ENCODE measurements at regions not wholly inside any gene's neighbourhood (a gene's known extent, or its start where the extent isn't known, plus 50 kb on each side); places are given as distances from the start of the nearest gene placed in this dataset.

GRCh38 chr2:8121022-8121825 lies 560.6 kb upstream of the ID2 start:
- no peak overlapping the region for H3K4me2 ChIP-seq (ENCODE audit: low read depth, low read length)
- TF ChIP-seq EZH2phosphoT487 (IDR thresholded peaks at IDR 0.05; ENCODE audit: low read length) (no peak), EZH2 (optimal IDR thresholded peaks at IDR 0.05; ENCODE audit: low read depth, low read length) (no peak)
- TF ChIP-seq, protein P1, sequence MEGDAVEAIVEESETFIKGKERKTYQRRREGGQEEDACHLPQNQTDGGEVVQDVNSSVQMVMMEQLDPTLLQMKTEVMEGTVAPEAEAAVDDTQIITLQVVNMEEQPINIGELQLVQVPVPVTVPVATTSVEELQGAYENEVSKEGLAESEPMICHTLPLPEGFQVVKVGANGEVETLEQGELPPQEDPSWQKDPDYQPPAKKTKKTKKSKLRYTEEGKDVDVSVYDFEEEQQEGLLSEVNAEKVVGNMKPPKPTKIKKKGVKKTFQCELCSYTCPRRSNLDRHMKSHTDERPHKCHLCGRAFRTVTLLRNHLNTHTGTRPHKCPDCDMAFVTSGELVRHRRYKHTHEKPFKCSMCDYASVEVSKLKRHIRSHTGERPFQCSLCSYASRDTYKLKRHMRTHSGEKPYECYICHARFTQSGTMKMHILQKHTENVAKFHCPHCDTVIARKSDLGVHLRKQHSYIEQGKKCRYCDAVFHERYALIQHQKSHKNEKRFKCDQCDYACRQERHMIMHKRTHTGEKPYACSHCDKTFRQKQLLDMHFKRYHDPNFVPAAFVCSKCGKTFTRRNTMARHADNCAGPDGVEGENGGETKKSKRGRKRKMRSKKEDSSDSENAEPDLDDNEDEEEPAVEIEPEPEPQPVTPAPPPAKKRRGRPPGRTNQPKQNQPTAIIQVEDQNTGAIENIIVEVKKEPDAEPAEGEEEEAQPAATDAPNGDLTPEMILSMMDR (IDR thresholded peaks at IDR 0.05; ENCODE audit: low read length) = no peak
- no peaks in the 10 kb centered on the region for H4K20me1 ChIP-seq (ENCODE audit: insufficient read depth, low read length)
- DNase-seq = no peak
- no peak overlapping the region for H3K9ac ChIP-seq (ENCODE audit: low read length)
- H3K4me1 ChIP-seq (ENCODE audit: low read length) = peaks cover 4% of the 10 kb centered on the region
- no peaks in the 10 kb centered on the region for H3K27me3 ChIP-seq (replicated peaks; ENCODE audit: insufficient read depth, low read length)
- no peaks in the 10 kb centered on the region for H3F3A ChIP-seq (ENCODE audit: insufficient read depth, low read length)
- H2AFZ ChIP-seq (ENCODE audit: low read length) = no peak overlapping the region
- H3K4me3 ChIP-seq (ENCODE audit: low read length) = no peak overlapping the region
- no peaks in the 10 kb centered on the region for H3K36me3 ChIP-seq (replicated peaks; ENCODE audit: insufficient read depth, low read length)
- no peaks in the 10 kb centered on the region for H3K9me3 ChIP-seq (replicated peaks; ENCODE audit: insufficient read depth, low read length)
- no peaks in the 10 kb centered on the region for H3K9me2 ChIP-seq (replicated peaks; ENCODE audit: insufficient read depth, low read length)
- H3K79me2 ChIP-seq (ENCODE audit: low read length) = no peaks in the 10 kb centered on the region
- no peak overlapping the region for H3K27ac ChIP-seq (ENCODE audit: low read length)

DNA sequence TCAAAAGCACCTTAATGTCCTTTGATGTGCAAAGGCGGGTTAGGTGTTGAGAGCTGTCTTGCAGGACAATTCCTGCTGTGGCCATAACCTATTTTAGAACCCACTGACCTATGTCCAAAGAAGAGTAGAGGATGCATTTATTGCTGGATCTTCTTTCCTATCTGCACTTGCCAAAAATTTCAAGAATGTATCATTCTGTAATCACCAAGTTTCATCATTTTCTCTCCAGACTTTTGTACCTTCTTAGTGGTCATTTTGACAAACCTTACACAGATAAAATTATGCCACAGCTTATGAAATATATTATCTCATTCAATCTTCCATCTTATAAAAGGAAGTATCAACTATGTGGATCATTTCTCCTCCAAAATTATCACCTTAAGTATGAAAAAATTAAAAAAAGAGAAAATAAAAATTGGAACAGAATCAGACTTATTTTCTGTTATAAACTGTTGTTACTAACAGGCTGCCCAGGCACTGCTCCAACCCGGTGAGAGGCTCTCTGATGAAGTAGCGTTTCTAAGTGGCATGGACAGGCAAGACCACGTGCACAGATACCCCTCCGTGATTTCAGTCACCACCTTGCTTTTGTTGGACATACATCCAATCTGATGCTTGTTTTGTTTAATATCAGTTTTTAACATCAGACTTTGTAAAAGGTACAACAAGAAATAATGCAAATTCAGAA lies 559.9 kb upstream of the ID2 start:
- Histone ChIP-seq H3K4me2 (ENCODE audit: low read depth, low read length) (no peak overlapping the region), H3K9me3 (replicated peaks; ENCODE audit: insufficient read depth, low read length) (no peaks in the 10 kb centered on the region), H3K9ac (ENCODE audit: low read length) (no peak overlapping the region), H3F3A (ENCODE audit: insufficient read depth, low read length) (no peaks in the 10 kb centered on the region), H3K4me3 (ENCODE audit: low read length) (no peak overlapping the region), H3K79me2 (ENCODE audit: low read length) (no peaks in the 10 kb centered on the region), H2AFZ (ENCODE audit: low read length) (no peak overlapping the region), H3K36me3 (replicated peaks; ENCODE audit: insufficient read depth, low read length) (no peaks in the 10 kb centered on the region), H3K27ac (ENCODE audit: low read length) (no peak overlapping the region), H3K27me3 (replicated peaks; ENCODE audit: insufficient read depth, low read length) (no peaks in the 10 kb centered on the region), H3K4me1 (ENCODE audit: low read length) (no peaks in the 10 kb centered on the region), H3K9me2 (replicated peaks; ENCODE audit: insufficient read depth, low read length) (no peaks in the 10 kb centered on the region), H4K20me1 (ENCODE audit: insufficient read depth, low read length) (no peaks in the 10 kb centered on the region)
- TF ChIP-seq EZH2phosphoT487 (IDR thresholded peaks at IDR 0.05; ENCODE audit: low read length) (no peak), EZH2 (optimal IDR thresholded peaks at IDR 0.05; ENCODE audit: low read depth, low read length) (no peak)
- TF ChIP-seq, protein P1 (IDR thresholded peaks at IDR 0.05; ENCODE audit: low read length) = no peak
- no peak for DNase-seq

GRCh38 chr2:8122520-8122919 lies 559.3 kb upstream of the ID2 start:
- H3F3A ChIP-seq (ENCODE audit: insufficient read depth, low read length) = no peaks in the 10 kb centered on the region
- no peak overlapping the region for H3K4me2 ChIP-seq (ENCODE audit: low read depth, low read length)
- H2AFZ ChIP-seq (ENCODE audit: low read length) = no peak overlapping the region

More at GRCh38 chr2:8122520-8122919, 559.3 kb upstream of the ID2 start:
- Histone ChIP-seq H3K4me1 (ENCODE audit: low read length) (no peaks in the 10 kb centered on the region), H3K9me3 (replicated peaks; ENCODE audit: insufficient read depth, low read length) (no peaks in the 10 kb centered on the region), H3K27ac (ENCODE audit: low read length) (no peak overlapping the region), H3K36me3 (replicated peaks; ENCODE audit: insufficient read depth, low read length) (no peaks in the 10 kb centered on the region), H3K79me2 (ENCODE audit: low read length) (no peaks in the 10 kb centered on the region), H3K27me3 (replicated peaks; ENCODE audit: insufficient read depth, low read length) (no peaks in the 10 kb centered on the region), H3K4me3 (ENCODE audit: low read length) (no peak overlapping the region), H3K9me2 (replicated peaks; ENCODE audit: insufficient read depth, low read length) (no peaks in the 10 kb centered on the region), H4K20me1 (ENCODE audit: insufficient read depth, low read length) (no peaks in the 10 kb centered on the region), H3K9ac (ENCODE audit: low read length) (no peak overlapping the region)
- TF ChIP-seq EZH2 (optimal IDR thresholded peaks at IDR 0.05; ENCODE audit: low read depth, low read length) (no peak), EZH2phosphoT487 (IDR thresholded peaks at IDR 0.05; ENCODE audit: low read length) (no peak)
- TF ChIP-seq, protein P1 (IDR thresholded peaks at IDR 0.05; ENCODE audit: low read length) = no peak
- DNase-seq = no peak
